ENCODE measurements at regions not wholly inside any gene's neighbourhood (a gene's known extent, or its start where the extent isn't known, plus 50 kb on each side); places are given as distances from the start of the nearest gene placed in this dataset.

DNA sequence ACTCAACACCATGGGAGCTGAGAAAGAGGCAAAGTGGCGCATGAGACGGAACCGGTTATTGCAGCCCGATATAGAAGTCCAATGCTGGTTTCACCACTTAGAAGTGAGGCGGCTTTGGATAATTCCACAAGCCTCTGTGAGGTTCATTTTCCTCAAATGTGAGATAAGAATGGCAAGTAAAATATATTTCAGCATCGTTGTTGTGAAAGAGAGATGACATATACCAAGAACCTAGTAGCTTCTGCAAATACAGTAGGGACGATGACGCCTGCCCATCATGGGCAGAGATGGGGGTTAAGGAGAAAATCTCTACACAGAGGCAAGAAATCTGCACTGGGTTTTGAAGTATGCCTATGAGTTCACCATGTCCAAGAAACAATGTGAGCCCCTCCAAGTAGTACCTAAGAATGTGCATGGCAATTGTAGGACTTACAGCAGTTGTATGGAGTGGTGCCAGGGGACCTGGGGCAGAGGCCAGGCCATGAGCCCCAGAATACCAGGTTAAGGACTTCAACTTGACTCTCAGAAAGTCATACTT is 352.0 kb downstream of the RNF144A start:
- TF ChIP-seq, protein P1, sequence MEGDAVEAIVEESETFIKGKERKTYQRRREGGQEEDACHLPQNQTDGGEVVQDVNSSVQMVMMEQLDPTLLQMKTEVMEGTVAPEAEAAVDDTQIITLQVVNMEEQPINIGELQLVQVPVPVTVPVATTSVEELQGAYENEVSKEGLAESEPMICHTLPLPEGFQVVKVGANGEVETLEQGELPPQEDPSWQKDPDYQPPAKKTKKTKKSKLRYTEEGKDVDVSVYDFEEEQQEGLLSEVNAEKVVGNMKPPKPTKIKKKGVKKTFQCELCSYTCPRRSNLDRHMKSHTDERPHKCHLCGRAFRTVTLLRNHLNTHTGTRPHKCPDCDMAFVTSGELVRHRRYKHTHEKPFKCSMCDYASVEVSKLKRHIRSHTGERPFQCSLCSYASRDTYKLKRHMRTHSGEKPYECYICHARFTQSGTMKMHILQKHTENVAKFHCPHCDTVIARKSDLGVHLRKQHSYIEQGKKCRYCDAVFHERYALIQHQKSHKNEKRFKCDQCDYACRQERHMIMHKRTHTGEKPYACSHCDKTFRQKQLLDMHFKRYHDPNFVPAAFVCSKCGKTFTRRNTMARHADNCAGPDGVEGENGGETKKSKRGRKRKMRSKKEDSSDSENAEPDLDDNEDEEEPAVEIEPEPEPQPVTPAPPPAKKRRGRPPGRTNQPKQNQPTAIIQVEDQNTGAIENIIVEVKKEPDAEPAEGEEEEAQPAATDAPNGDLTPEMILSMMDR (IDR thresholded peaks at IDR 0.05; ENCODE audit: low read length) = no peak
- TF ChIP-seq EZH2 (optimal IDR thresholded peaks at IDR 0.05; ENCODE audit: low read depth, low read length) (no peak), EZH2phosphoT487 (IDR thresholded peaks at IDR 0.05; ENCODE audit: low read length) (no peak)
